ENCODE measurements at regions not wholly inside any gene's neighbourhood (a gene's known extent, or its start where the extent isn't known, plus 50 kb on each side); places are given as distances from the start of the nearest gene placed in this dataset.

- DNase-seq = no peak
- Mint-ChIP-seq H3K27me3 (peaks cover 8% of the 10 kb centered on the region), H3K9me3 (ENCODE audit: insufficient read depth) (peaks cover 5% of the 10 kb centered on the region), H3K4me3 (no peak overlapping the region), H3K27ac (no peak overlapping the region), H3K4me1 (no peaks in the 10 kb centered on the region)
- no peaks in the 10 kb centered on the region for H3K4me1 ChIP-seq (ENCODE audit: control insufficient read depth in 2 of 2, insufficient read depth in 2 of 2, low read length in 2 of 2)
- H3K9ac ChIP-seq (ENCODE audit: low read length) = no peak overlapping the region
- H3K27me3 ChIP-seq (replicated peaks in 1 of 4; ENCODE audit: control extremely low read depth in 1 of 4, control insufficient read depth in 3 of 4, insufficient read depth in 4 of 4, low read length in 3 of 4) = no peaks in the 10 kb centered on the region
- H3K9me3 ChIP-seq (ENCODE audit: control extremely low read depth in 1 of 3, control insufficient read depth in 2 of 3, insufficient read depth in 1 of 3, low read length in 2 of 3) = peaks cover 0 to 11% (median 2%) of the 10 kb centered on the region in 3 donors
- no peaks in the 10 kb centered on the region for H3K36me3 ChIP-seq (replicated peaks in 1 of 2; ENCODE audit: control extremely low read depth in 1 of 2, control insufficient read depth in 1 of 2, extremely low read depth in 1 of 2, insufficient read depth in 2 of 2, low read length in 1 of 2)
- POLR2A ChIA-PET = no interaction called here
- CTCF ChIA-PET = no interaction called here
- intact Hi-C loops (cut with micrococcal nuclease) = no loop called here
- WGBS (ENCODE audit: insufficient coverage) = 89% methylated on average over 5 of the region's 5 CpGs
- H2AFZ ChIP-seq (ENCODE audit: insufficient read depth, low read depth, low read length, poor library complexity, severe bottlenecking) = no peak overlapping the region
- no peaks in the 10 kb centered on the region for H3K79me2 ChIP-seq (ENCODE audit: control insufficient read depth, insufficient read depth, low read length)
- no peaks in the 10 kb centered on the region for H4K20me1 ChIP-seq (ENCODE audit: control insufficient read depth, insufficient read depth, low read length, poor library complexity, severe bottlenecking)
- H3K27ac ChIP-seq (ENCODE audit: low read length in 2 of 2) = no peak overlapping the region
- H3K4me2 ChIP-seq (replicated peaks; ENCODE audit: low read depth, low read length, poor library complexity, severe bottlenecking) = no peak overlapping the region
- H3K4me3 ChIP-seq (ENCODE audit: control extremely low read depth in 1 of 5, extremely low read depth in 1 of 5, insufficient read depth in 1 of 5, low read depth in 2 of 5, low read length in 4 of 5) = no peak overlapping the region
- ATAC-seq (ENCODE audit: low read depth) = no peak
- no peak for TF ChIP-seq EZH2 (IDR thresholded peaks at IDR 0.05; ENCODE audit: borderline replicate concordance, insufficient read depth, low read depth, low read length, poor library complexity, severe bottlenecking)
- TF ChIP-seq, protein P1, sequence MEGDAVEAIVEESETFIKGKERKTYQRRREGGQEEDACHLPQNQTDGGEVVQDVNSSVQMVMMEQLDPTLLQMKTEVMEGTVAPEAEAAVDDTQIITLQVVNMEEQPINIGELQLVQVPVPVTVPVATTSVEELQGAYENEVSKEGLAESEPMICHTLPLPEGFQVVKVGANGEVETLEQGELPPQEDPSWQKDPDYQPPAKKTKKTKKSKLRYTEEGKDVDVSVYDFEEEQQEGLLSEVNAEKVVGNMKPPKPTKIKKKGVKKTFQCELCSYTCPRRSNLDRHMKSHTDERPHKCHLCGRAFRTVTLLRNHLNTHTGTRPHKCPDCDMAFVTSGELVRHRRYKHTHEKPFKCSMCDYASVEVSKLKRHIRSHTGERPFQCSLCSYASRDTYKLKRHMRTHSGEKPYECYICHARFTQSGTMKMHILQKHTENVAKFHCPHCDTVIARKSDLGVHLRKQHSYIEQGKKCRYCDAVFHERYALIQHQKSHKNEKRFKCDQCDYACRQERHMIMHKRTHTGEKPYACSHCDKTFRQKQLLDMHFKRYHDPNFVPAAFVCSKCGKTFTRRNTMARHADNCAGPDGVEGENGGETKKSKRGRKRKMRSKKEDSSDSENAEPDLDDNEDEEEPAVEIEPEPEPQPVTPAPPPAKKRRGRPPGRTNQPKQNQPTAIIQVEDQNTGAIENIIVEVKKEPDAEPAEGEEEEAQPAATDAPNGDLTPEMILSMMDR (IDR thresholded peaks at IDR 0.05) = no peak
Measured at GRCh38 chr4:8938623-8939022, 67.0 kb upstream of the HMX1 start.

DNA sequence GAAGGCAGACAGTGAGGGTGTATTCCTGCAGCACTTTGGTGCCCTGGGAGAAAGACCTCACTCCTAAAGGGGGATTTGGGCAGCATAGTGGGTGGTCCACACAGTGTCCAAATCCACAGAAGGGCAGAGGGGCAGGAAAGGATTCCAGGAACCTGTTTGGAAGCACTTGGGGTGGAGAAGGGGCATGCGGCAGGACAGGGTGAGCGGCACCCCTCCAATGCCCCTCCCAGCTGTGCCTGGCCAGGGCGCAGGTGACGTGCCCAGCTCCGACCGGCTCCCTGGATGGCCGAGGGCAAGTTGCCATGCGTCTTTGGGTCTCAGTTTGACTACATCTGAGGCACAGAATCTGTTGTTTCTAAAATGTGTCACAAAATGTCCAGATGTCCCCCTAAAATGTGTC, 66.5 kb upstream of the HMX1 start:
- Histone ChIP-seq H3K79me2 (ENCODE audit: control insufficient read depth, insufficient read depth, low read length) (no peaks in the 10 kb centered on the region), H3K9me3 (ENCODE audit: control extremely low read depth in 1 of 3, control insufficient read depth in 2 of 3, insufficient read depth in 1 of 3, low read length in 2 of 3) (peaks cover 0 to 11% (median 2%) of the 10 kb centered on the region in 3 donors), H3K4me2 (replicated peaks; ENCODE audit: low read depth, low read length, poor library complexity, severe bottlenecking) (no peak overlapping the region), H3K27ac (ENCODE audit: low read length in 2 of 2) (no peak overlapping the region), H3K4me1 (ENCODE audit: control insufficient read depth in 2 of 2, insufficient read depth in 2 of 2, low read length in 2 of 2) (no peaks in the 10 kb centered on the region), H4K20me1 (ENCODE audit: control insufficient read depth, insufficient read depth, low read length, poor library complexity, severe bottlenecking) (no peaks in the 10 kb centered on the region), H3K4me3 (ENCODE audit: control extremely low read depth in 1 of 5, extremely low read depth in 1 of 5, insufficient read depth in 1 of 5, low read depth in 2 of 5, low read length in 4 of 5) (no peak overlapping the region), H2AFZ (ENCODE audit: insufficient read depth, low read depth, low read length, poor library complexity, severe bottlenecking) (no peak overlapping the region), H3K27me3 (replicated peaks in 1 of 4; ENCODE audit: control extremely low read depth in 1 of 4, control insufficient read depth in 3 of 4, insufficient read depth in 4 of 4, low read length in 3 of 4) (no peaks in the 10 kb centered on the region), H3K36me3 (replicated peaks in 1 of 2; ENCODE audit: control extremely low read depth in 1 of 2, control insufficient read depth in 1 of 2, extremely low read depth in 1 of 2, insufficient read depth in 2 of 2, low read length in 1 of 2) (no peaks in the 10 kb centered on the region), H3K9ac (ENCODE audit: low read length) (no peak overlapping the region)
- Mint-ChIP-seq H3K4me1 (no peaks in the 10 kb centered on the region), H3K27ac (no peak overlapping the region), H3K4me3 (no peak overlapping the region), H3K9me3 (ENCODE audit: insufficient read depth) (peaks cover 5% of the 10 kb centered on the region), H3K27me3 (peaks cover 8% of the 10 kb centered on the region)
- no peak for ATAC-seq (ENCODE audit: low read depth)
- ChIA-PET POLR2A (no interaction called here), CTCF (interaction anchor here (0.5 kb wide), 1 partner anchor 13 kb away, joined by 3 read pairs; no protein-coding TSS in a partner anchor)
- TF ChIP-seq, protein P1 (IDR thresholded peaks at IDR 0.05) = no peak
- TF ChIP-seq EZH2 (IDR thresholded peaks at IDR 0.05; ENCODE audit: borderline replicate concordance, insufficient read depth, low read depth, low read length, poor library complexity, severe bottlenecking) = no peak
- 82% methylated on average over 7 of the region's 8 CpGs for WGBS (ENCODE audit: insufficient coverage)
- intact Hi-C loops (cut with micrococcal nuclease) = no loop called here
- DNase-seq = no peak

All from B cell (primary cell).